CD4-positive, alpha-beta T cell treated with Interleukin-4 for 1 hour (primary cell): ENCODE measurements at regions not wholly inside any gene's neighbourhood (a gene's known extent, or its start where the extent isn't known, plus 50 kb on each side); places are given as distances from the start of the nearest gene placed in this dataset.
"Not testable (repeated sequence)": the region's sequence is repeated elsewhere in the genome, so short reads cannot be mapped to it uniquely, and the experiment has no call there.

Experiments
- DNase-seq, 2 donors: peaks; one replicate each; pipeline ENCODE4 v3.0.0-alpha.2; 2020 to 2022

- DNase-seq = no peak
These were observed 54.8 kb downstream of the OTUD1 start for GRCh38 chr10:23493711-23494110.

DNA sequence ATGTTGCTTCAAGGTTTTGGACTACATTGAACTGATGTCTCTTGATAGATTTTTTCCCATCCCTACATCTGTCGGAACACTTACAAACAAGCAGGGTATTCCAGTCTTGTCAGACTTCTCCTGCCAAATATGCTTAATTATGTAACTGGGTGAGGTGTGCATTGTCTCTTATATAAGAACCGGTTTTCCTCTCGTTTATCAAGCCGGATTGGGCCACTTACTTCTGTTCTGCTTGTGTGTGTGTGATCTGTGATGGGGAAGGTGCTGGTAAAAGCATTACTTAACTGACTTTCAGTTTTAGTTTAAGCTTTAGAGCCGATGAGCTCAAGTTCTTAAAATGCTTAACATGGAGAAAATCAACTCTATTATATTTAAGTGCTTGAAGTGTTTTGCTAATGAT lies 57.9 kb downstream of the OTUD1 start:
- no peak for DNase-seq

- DNase-seq = no peak
These were observed 60.7 kb downstream of the OTUD1 start for GRCh38 chr10:23499372-23500132.

DNA sequence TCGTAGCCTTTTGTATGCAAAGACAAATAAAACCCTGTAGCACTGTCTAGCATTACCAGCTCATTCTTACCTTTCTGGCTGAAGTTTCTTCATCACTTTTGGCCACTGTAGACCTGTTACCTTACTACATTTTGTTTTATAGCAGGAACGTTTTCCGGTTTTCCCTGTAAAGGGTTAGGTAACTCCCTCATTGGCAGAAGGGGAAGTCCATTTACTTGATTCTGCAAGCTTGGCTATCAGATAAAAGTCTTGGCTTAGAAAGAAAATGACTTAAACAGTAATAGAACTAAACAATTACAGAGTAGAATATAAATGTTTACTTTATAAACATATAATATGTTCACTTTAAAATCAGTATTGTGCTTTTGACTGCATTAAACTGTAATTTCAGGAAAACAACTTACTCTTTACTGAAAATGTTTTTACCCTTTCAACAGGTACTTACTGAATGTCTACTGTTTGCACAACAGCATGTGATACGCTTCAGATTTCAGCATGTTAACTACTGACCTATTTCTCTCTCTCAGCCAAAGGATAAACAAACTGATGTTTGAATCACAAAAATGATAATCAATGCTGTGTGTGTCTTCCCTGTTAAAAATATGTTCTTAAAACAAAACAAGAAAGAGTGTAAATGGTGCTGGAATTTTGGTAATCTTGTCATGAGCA lies 67.1 kb downstream of the OTUD1 start:
- no peak for DNase-seq

DNA sequence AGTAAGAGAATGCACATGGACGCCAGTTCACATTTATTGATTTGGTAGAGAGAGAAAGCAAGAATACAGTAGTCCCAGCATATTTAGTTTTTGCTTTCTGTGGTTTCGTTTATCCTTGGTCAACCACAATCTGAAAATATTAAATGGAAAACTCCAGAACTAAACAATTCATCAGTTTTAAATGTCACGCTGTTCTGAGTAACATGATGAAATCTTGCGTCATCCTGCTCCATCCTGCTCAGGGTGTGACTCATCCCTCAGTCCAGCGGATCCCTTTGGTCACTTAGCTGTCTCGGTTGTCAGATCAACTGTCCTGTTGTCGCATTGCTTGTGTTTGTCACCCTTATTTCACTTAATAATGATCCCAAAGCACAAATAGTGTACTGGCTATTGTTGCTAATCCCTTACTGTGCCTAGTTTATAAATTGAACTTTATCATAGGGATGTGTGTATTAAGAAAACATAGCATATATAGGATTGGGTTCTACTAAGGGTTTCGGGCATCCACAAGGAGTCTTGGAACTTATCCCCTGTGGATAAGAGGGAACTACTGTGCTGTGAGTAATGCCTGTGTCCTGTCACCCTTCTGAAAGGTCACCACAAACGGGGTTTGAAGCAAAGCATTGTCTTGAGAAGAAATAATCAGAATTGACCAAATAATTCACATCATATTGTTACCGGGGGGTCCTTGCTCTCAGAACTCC lies 73.6 kb downstream of the OTUD1 start:
- DNase-seq = peak in 1 of 2 donors; percentile 57

GRCh38 chr10:23513621-23514020 lies 74.7 kb downstream of the OTUD1 start:
- not testable (repeated sequence) for DNase-seq

DNA sequence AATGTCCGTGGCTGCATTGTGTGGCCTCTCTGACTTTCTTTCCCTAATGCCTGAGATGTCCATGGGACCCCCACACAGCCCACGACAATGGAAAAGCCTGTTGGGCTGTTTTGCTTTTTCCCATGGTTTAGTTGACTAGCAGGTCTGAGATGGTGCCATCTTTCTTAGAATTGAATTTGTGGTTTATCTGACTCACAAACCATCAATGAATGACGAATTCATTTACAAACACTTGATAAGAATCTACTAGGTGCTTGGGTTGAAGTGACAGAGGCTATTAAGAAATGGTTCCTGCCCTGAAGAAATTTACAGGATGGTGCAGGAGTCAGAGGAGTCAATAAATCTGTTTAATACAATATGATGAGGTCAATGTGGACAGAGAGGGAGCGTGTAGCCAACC lies 75.4 kb downstream of the OTUD1 start:
- DNase-seq = no peak

- no peak for DNase-seq
These were observed 77.7 kb downstream of the OTUD1 start for GRCh38 chr10:23516530-23516929.

GRCh38 chr10:23517155-23517554 lies 78.3 kb downstream of the OTUD1 start:
- DNase-seq = no peak

- DNase-seq = no peak
These were observed 82.9 kb downstream of the OTUD1 start for GRCh38 chr10:23521735-23522134.

- DNase-seq = no peak
These were observed 83.5 kb downstream of the OTUD1 start for GRCh38 chr10:23522345-23522744.

DNA sequence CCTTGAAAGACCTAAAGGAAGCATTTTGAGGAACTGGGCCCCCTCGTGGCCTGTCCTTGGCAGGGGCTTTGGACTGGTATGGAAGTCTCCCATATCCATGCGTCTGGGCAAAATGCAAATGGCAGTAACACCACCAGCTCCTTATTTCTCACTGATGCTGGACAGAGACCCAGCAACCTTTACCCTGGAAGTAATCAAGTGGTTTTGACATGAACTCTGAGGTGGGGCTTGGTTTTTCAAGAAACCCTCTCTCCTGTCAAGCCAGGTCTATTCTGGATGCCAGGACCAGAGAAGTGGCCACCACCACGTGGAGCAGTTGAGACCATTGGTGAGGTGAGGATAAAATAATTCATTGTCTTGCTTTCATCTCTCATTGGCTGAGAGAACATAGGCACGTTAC lies 84.4 kb downstream of the OTUD1 start:
- DNase-seq = no peak

- DNase-seq = peak; percentile 15 to 31
These were observed 86.5 kb downstream of the OTUD1 start for GRCh38 chr10:23525406-23525805.

DNA sequence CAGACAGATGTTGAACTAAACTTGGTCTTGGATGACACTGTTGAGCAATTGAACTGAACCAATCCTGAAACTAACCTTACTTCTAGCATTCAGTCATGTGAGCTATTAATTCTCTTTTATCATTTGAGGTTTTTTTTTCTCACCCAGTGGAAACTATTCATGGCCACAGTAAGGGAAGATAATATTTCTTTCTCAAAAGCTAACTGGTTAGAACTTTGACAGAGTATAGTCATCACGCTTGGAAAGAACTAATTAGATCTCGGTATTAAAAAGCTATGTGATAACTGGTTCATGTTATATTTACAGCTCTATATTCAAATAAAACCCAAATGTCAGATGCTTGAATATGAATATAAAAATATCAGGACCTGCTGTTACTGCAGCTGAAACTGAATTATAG lies 89.5 kb downstream of the OTUD1 start:
- no peak for DNase-seq

- DNase-seq = no peak
These were observed 90.8 kb downstream of the OTUD1 start for GRCh38 chr10:23529625-23530024.

DNA sequence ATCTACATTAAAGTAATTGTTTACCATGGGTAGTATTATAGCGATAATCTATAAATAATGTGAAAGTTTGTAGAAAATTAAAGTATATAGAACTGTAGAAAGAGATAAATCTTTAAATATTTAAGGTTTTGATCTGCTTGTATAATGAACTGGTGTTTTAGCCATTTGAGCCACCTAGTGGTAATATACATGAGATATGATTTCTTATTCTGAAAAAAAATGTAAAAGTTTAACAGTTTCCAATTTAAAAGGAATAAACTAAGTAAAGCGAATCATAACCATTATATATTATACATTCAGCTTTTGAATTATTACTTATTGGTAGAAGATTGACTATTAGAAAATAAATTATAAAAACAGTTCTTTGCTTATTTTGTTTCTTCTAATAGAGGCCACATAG lies 91.2 kb downstream of the OTUD1 start:
- DNase-seq = peak in 1 of 2 donors; percentile 28

GRCh38 chr10:23533212-23533611 lies 94.3 kb downstream of the OTUD1 start:
- DNase-seq = no peak

DNA sequence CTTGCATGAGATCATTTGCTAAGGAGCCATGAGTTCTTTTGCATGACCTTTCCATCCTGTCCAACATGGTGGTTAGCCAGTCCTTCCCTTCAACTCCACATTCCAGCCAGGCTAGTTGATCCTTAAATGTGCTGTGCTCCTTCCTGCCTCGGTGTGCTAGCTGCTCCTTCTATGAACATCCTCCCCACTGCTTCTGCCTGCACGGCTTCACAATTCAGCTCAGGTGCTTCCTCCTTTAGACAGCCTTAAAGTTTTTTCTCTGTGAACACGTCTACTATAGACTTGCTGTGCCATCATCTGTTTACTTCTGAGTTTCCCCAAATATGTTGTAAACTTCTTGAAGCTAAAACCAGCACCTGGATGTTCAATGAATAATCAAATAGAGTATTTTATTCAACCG lies 95.5 kb downstream of the OTUD1 start:
- DNase-seq = no peak

GRCh38 chr10:23534761-23535160 lies 95.9 kb downstream of the OTUD1 start:
- DNase-seq = no peak

- no peak for DNase-seq
These were observed 96.5 kb downstream of the OTUD1 start for GRCh38 chr10:23535381-23535780.

DNA sequence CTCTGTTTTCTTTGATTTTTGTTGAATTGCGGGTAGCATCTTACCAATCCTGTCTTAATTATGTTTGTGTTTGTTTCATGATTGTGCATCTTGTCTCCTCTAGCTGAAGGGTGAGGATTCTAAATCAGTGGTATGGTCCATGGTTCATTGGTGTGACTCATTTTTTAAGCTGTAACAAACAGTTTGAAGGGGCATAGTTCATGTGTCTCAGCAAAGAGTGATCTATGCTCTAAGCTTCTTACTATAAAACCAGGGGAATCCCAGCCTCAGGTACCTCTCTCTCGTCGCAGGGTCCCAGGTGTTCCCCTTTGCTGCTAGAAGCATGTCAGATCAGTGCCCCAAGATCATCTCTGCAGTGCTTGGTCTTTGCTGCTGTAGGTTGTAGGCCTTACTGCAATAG lies 100.1 kb downstream of the OTUD1 start:
- DNase-seq = no peak

- peak in 1 of 2 donors; percentile 10 for DNase-seq
These were observed 101.6 kb downstream of the OTUD1 start for GRCh38 chr10:23540401-23541030.

GRCh38 chr10:23543691-23544380 lies 105.0 kb downstream of the OTUD1 start:
- DNase-seq = no peak
